ENCODE measurements at regions not wholly inside any gene's neighbourhood (a gene's known extent, or its start where the extent isn't known, plus 50 kb on each side); places are given as distances from the start of the nearest gene placed in this dataset.
"Not testable (repeated sequence)": the region's sequence is repeated elsewhere in the genome, so short reads cannot be mapped to it uniquely, and the experiment has no call there.

DNA sequence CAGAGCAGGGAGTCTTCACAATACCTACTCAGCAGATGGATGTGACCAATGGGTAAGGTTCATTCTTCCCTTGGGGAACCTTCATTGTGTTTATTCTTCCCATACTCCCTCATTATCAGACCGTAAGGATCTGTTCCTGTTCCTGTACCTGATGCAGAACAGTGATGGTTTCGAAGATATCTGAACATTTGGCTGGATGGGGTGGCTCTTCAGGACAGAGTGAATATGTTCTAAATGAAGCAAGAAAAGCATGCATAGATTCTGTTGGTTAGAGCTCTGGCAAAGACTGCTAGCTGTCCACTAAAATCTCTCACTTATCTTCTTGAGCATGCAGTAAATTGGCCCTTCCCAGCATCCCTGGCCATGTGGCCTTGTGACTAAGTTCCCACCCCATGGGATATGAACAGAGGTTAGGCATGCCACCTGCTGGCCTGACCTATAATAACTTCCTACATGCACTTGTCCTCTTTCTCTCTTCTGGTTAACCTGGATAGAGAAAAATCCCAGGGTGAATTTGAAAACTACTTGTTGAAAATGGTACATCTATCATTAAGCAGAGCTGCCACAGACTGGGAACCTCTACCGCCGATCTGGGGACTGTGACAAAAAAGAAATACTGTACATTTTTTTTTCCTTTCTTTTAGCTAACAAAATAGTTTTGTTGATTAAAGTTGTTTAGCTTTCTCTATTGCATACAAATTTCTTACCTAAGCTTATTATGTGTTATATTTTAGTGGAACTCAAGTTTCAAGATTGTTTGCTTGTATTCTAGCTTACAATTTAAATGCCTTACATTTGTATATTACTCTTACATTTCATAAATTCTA lies 60.0 kb upstream of the BANK1 start:
- peak; percentile 26 for DNase-seq

DNA sequence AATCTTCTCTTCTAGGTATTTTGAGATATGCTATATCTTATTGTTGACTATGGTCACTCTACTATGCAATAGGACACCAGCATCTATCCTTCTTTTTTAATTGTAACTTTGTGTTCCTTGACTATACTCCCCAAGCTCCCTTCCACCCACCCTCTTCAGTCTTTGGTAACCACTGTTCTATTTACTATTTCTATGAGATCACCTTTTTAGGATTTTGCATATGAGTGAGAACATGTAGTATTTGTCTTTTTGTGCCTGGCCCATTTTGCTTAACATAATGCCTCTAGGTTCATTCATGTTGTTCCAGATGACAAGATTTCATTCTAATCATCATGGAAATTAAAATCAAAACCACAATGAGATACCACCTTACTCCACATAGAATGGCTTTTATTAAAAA lies 63.3 kb upstream of the BANK1 start:
- DNase-seq = no peak

DNA sequence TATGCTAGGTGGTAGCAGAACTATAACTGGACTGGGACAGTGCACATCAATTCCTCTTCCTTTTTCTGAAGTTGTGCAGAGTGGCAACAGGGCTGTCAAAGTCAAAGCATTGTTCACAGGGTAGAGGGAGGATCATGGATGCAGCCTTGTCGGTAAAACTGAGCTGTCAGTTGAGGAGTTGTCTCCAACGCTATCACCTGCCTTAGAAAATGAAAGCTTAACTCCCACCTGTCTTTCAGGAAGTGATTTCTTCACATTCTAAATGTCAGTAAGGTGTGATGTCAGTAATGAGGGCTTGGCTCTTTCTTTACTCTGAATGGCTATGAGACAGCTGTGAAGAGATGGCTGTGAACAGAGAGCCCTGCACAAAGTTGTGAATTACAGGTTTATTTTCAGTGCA lies 66.4 kb upstream of the BANK1 start:
- no peak for DNase-seq

DNA sequence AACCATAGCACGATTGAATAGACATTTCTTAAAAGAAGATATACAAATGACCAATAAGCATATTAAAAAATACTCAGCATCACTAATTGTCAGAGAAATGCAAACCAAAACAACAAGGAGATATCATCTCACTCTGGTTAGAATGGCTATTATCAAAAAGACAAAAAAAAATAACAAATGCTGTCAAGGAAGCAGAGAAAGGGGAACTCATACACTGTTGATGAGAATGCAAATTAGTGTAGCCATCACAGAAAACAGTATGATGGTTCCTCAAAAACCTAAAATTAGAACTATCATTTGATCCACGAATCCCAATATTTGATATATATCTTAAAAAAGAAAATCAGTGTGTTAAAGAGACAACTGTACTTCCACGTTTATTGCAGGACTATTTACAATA lies 71.7 kb upstream of the BANK1 start:
- no peak for DNase-seq

DNA sequence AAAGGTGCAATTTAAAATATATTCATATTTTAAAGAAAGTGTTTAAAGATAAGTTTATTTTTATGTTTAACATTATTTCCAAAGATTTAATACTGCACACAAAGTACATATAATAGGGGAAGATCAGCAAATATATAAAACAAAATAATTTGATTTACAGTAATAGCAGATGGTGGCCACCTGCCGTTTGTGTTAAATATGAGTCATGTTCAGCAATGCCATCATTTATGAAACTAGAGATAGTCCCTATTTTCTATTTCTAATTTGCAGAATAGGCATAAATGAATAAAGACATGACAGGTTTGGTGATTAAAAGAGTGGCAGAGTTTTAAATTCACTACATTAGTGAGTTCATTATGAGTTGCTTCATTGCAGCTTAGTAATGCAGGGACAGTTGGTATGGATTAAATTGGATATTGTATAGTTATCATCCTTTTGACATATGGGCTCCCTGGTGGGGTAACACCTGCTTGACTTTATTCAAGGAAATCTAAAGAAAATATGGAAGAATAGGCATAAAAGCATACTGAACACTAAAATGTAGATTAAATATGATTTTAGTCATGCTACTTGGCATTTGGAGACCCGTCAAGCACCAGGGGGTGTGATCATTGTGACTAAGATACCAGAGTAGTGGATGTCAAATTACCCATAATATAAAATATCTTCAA lies 78.8 kb upstream of the BANK1 start:
- no peak for DNase-seq

DNA sequence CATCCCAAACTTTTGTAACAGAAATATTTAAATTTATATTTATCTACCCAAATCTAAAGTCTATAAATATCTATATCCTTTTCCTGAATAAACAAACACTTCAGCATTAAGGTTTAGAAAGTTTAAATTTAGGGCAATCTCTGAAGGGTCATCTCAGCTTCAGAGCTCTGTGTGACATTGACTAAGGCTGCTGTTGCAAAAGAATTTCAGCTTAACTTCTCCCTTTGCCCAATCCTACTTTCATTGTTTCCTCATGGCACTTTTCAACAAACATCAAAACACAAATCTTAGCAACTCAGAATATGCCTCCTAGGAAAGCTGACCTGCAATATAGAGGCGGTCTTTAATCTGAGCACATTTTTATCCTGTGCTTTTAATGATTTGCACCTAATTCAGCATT lies 79.7 kb upstream of the BANK1 start:
- no peak for DNase-seq

DNA sequence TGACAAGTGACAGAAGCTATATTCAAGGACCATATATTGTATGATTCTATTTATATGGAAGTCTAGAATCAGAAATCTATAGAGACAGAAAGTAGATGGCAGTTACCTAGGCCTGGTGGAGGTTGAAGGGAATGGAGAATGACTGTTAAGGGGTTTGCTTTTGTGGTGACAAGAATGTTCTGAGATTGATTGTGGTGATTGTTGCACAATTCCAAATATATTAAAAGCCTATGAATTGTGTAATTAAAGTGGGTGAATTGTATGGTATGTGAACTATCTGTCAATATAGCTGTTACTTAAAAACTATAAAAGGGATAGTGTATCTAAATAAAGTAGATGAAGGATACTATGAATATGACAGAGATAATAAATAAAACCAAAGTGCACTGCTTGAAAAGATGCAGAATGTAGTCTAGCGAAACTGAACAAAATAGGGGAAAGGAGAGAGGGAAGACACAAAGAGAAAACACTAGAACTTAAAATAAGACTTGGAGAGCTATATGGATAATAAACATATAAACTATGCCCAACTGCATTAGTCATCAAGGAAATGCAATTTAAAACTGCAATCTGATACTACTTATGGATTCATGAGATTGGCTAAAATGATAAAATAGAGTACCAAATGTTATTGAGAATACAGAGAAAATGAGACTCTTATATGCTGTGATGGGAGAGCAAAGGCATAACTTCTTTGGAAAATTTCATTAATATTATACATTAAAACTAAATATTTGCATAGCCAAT lies 82.1 kb upstream of the BANK1 start:
- no peak for DNase-seq

DNA sequence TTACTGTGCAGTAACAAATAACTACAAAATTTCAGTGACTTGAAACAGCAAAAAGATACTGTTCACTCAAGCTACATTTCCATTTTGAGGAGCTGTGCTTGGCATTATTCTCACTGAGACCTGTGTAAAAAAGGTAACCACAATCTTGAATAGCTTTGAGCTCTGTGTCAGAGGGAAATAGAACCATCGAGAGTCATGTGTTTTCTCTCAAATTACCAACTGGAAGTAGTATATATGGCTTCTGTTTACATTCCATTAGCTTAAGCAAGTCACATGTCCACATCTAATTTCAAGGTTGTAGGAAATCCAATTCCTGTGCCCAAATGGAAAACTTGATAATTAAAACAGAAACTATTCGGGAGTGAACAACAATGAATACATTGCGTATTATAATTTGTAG lies 82.9 kb upstream of the BANK1 start:
- no peak for DNase-seq

DNA sequence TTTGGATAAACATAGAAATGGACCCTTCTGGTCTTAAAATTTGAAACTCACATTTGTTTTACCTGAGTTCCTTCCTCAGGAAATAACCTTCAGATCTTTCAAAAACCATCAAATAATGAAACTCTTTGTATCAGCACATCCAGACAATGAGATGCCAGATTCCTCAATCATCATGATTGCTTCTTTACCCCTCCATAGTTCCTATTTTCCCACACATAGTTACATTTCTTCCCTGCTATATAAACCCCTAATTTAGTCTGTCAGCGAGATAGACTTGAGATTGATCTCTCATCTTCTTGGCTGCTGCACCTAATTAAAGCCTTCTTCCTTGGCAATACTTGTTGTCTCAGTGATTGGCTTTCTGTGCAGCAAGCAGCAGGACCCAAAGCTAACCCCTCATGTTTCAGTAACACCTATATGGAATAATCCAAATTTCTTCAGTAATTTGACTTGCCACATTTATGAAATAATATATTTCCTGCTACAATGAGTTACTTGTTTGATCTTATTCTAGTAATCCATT lies 83.9 kb upstream of the BANK1 start:
- DNase-seq = no peak

DNA sequence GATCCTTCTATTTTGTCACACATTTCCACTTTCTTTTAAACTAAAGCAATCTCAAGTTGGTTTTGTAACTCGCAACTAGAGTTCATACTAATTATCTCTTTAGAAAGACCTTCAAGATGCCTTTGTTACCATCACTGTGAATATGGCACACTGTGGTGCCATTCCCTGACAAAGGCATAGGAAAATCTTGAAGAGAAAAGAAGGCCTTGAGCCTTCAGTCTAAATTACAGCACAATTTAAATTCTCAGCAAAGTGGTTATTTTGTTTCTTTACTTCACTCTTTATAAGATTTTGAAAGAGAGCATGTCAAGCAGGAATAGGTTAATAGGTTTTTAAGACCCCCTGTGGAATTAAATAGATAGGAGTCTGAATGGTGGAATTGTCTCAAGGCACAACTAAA lies 89.0 kb upstream of the BANK1 start:
- no peak for DNase-seq

DNA sequence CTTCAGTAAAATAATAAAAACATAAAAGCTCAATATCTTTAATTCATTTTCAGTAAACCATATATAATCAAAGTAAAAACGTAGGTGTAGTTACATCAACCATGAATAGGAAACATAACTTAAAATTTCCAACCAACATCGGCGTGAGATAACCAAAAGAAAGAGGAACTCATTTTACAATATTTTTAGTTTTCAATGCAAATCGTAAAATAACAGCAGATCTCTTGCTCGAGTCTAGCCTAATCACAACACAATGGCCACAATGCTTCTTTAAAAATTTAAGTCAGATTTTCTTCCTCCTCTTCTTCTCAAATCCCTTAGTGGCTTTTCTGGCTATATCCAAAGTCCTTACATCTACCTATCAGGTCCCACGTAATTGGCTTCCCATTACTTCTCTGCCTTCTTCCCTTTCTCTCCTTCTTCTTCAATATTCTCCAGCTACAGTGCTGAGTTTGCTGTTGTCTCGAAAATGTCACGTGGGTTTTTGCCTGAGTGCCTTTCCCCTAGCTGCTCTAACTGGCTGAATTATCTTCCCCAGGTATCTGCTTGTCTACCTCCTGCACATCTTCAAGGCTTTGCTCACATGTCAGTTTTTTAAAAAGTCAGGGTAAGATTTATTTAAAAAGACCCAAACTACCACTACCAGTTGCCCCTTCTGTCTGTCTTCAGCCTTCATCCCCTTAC lies 90.9 kb upstream of the BANK1 start:
- DNase-seq = no peak

DNA sequence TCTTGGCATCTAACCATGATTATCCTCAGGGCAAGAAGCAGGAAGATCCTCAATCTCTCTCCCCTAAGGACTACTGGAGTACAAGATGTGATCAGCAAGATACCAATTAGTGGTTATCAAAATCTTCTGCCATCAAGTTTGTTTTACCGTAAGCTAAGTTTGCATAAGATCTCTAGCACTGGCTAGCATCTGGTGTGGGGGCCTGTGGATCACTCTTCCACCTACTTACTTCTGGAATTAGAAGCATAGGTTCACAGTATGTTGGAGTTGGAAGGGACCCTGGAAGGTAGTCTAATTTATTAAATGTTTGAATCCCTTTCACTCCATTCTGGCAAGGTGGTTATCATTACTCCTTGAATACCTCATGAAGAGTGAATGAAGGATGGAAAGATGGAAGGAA lies 93.3 kb upstream of the BANK1 start:
- DNase-seq = no peak

DNA sequence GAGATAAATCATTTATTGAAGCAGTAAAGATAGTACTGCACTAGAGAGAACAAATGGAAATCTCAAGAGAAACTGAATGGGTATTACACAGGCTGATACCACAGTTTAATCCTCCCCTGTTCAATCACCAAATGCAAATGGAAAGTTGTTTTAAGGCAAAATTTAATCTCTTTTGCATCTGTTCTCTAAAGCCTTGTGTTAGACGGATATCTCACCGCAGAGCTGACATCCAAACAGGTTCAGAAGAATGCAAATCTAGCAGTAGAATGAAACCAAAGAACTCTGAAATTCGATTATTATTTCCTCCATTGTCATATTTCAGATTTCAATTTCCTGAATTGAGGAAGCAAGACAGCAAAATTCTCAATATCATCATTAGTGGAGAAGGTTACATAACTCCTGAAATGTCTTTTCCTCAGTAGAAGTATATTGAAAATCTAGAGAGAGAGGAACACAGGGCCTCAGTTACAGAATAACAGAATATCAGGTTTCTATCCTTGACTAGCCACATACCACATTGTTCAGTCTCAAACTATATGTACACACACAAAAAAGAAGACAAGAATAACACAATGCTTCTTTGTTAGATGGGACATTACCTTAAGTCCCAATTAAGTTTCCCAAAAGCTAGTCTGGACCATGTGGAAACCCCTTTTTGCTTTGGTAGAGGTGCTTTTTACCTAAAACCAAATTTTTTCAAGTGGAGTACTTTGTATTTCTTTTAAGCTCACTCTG lies 94.1 kb upstream of the BANK1 start:
- no peak for DNase-seq

DNA sequence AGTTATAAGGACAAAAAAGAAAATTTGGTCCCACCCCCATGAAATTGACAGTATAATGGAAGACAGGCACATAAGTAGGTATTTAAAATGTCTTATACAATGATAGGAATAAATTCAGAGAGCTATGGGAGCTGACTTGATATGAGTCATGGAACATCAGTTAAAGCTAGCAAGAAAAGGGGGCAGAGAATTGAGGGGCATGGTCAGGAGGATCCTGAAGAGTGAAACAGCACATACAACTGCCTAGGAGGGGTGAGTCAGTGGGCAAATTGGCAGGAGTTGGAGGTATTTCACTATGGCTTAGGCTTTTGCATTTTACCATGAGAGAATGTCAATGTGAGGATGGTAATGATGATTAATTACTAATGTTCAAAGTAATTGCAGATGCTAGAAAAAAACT lies 95.4 kb upstream of the BANK1 start:
- DNase-seq = no peak

DNA sequence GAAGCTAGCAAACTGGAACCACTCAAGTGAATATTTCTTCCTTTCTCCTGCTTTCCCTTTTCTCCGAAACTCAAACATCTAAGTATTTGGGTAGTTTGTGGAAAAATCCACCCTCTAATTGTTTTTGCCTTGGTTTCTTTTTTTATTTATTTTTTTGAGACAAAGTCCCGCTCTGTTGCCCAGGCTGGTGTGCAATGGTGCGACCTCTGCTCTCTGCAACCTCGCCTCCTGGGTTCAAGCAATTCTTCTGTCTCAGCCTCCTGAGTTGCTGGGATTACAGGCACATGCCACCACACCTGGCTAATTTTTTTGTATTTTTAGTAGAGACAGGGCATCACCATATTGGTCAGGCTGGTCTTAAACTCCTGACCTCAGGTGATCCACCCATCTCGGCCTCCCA lies 96.1 kb upstream of the BANK1 start:
- DNase-seq = not testable (repeated sequence)

DNA sequence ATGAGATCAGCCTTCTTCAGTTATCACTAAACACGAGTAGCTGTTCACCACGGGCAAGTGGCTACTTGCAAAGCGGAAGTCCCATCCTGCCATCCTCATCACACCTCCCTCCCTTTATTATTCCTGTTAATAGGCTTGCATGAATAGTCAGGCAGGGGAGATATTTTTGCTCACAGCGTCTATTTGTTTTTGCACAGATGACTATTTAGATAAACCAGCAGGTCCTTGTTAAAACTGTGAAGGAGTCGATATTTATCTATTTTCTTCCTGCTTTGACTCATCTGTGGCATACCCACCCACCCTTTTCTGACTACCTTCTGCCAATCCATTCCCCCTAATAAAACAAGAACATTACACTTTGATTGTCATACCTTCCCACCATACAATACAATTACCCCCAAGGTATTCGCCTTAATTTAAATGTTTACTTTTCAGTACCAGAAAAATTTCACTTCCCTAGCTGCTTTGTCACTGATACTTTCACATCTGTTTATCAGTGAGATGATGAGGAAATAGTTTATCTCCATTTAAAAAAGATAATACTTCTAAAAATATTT lies 96.6 kb upstream of the BANK1 start:
- DNase-seq = no peak

DNA sequence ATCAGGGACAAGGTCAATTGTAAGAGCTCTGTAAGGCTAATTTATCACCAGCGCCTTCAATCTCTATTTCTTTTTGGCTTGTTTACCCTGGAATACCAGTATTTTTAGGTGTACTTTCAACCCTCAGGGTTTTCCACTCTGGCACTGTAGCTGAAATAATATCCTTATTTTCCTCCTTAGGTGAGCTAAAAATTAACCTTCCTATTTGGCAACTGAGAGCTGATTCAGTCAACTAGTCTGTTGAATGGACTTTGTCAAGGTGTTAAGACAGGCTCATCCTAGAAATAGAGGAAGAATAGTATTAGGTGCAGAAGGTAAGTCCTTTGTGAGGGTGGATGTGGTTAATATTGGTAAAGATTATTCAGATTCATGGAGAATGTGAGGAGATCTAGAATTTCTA lies 101.3 kb upstream of the BANK1 start:
- no peak for DNase-seq

DNA sequence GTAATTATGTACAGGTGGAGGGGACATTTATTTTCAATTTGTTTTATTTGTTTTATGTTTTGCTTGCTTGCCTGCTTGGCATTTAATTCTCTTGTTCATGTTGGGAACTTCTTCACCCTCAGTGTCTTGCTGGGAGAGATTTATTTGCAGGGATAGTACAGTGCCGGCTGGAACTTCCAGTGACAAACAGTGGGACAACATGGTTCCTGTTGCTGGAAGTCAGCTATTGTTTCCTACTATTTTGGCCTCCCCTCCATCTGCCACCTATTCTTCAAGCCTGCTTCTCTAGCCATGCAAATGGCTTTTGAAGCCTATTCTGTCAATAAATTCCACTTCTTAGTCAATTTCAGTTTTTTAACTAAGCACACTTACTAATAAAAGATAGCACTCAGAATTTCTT lies 105.4 kb upstream of the BANK1 start:
- no peak for DNase-seq

DNA sequence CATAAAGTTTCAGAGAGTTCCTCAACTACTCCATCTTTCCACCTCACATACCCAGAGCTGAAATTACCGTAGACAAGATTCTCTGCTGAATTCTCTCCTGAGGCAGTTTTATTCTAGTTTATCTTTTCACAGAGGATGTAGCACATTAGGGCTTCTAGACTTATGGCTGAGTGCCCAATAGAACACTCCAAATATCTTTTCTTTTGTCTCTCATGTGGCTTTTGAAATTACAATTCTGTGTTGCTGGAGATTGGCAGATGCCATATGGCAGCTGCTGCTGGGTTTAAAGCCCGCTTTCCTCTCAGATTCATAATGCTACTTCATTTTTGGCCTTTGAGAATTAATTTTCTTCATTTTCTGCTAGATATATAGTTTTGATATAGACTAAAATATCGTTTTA lies 107.6 kb upstream of the BANK1 start:
- DNase-seq = no peak

DNA sequence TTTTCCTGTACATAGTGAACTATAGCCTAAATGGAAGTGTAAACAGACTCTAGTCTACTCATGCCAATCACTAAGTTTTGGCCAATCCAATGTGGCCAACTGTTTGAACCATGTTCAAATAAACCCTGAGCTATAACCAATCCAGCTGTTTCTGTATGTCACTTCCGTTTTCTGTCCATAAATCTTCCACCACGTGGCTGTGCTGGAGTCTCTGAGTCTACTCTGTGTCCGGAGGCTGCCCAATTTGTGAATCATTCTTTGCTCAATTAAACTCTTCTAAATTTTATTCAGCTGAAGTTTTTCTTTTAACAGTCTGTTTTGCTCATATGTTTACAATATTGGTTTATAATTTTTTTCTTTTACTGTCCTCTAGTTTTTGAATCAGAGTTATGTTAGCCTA lies 112.3 kb upstream of the BANK1 start:
- DNase-seq = no peak

DNA sequence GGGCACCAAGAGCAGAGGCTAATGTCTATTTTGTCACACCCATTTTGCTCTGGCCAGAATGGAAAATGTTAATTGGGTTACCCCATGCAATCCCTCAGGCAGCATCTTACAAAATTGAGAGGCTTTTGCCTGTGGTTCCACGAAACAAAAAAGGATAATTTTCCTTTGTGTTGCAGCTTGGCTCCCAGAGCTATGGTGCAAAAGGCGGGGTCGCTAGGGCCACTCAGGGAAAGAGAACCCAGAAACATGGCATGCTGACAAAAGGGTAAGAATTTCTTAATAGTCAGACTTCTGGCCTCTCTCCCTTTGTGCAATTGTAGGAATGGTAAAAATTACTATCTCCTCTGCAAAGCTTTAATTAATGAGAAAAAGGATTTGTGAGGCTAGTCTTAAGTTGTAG lies 119.6 kb upstream of the BANK1 start:
- no peak for DNase-seq

DNA sequence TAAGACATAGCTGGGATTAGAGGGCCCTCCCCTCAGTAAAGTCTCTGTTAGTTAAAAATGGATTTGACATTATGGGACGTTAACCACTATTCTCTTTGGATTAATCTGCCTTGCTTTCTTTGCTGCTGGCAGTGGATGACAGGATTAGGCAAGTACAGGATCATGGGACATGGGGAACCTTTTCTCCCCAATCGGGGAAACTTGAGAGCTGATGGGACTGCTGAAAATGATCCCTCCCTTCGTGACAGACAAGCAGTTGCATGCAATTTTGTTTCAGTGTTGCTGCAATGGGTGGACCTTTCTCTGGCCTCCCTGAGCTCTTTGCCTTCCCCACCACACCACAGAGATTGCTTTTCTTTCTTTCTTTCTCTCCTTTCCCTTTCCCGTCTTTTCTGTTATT lies 120.2 kb upstream of the BANK1 start:
- no peak for DNase-seq

Data from activated T-cell treated with anti-CD3 and anti-CD28 coated beads, Interleukin-2, amount 50 U/mL, for 1 hour (primary cell).